T47D (cell line): ENCODE measurements at regions not wholly inside any gene's neighbourhood (a gene's known extent, or its start where the extent isn't known, plus 50 kb on each side); places are given as distances from the start of the nearest gene placed in this dataset.
"Not testable (repeated sequence)": the region's sequence is repeated elsewhere in the genome, so short reads cannot be mapped to it uniquely, and the experiment has no call there.

ENCODE experiments used
- DNase-seq, 2 experiments: peaks; one replicate each; pipeline versions ENCODE4 v3.0.0 to v3.0.0-alpha.2; 2011 to 2012; ENCODE audit warnings: low read depth in 1 of 2, low spot score in 1 of 2
- JUND ChIP-seq: IDR thresholded peaks from 2 replicates; pipeline ENCODE4 v1.6.1; 2012; ENCODE audit warnings: low read depth
- in situ Hi-C: cut with HindIII; loops from 2 replicates; pipeline ENCODE4 v1.10.0; 2016; ENCODE audit warnings: low sequenced_read_pairs, low pct_unique_long_range_greater_than_20kb

DNA sequence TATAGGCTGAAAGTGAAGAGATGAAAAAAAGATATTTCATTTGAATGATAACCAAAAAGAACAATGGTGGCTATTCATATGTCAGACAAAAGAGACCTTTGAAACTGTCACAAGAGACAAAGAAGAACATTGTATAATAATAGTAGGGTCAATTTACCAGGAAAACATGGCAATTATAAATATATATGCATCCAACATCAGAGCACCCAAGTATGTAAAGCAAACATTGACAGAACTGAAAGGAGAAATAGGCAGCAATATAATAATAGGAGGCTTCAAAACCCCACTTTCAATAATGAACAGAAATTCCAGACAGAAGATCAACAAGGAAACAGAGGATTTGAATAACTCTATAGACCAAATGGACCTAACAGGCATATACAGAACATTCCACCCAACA lies 876.2 kb downstream of the GRID1 start:
- no peak for DNase-seq
- no peak for TF ChIP-seq JUND
- in situ Hi-C loops, result no loop called here

DNA sequence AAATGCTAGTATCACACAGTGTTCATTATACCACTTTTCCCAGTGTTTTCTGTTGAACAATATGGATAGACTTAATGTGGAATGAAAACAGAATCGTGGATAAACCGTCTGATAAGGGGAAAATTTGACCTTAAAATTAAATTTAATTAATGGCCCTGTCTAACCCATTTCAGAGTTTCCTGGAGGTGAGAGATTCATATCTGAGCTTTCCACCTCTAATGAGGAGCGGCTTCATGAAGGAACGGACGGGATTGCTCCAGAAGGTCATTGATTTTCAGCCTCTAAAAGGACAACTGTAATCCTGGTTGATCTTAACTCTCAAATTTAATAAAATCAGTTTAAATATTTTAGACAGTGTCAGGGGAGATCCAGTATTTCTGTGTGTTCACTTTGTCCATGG lies 874.9 kb downstream of the GRID1 start:
- TF ChIP-seq JUND, result no peak

DNA sequence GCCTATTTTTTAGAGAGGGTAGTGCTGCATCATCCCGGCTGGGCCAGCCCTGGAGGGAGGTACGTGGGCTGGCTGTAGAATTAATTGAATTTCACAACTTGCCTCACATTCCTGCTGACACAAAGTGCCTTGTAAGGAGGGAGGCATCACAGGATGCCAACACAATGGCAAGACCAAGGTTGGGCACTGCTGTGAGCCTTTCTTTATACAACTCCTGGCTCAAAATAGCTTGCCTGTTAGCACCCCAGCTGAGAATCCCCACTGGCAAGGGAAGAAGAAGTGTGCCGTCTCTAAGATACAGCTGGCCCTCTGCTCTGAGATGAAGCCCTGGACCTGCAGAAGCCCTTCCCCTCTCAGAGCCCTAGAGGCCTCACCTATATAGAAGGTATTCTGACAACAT lies 873.9 kb downstream of the GRID1 start:
- no peak for TF ChIP-seq JUND
- in situ Hi-C loops, result no loop called here
- no peak for DNase-seq

More for the DNA sequence above, 874.9 kb downstream of the GRID1 start:
- in situ Hi-C loops, result no loop called here
- DNase-seq, result no peak

DNA sequence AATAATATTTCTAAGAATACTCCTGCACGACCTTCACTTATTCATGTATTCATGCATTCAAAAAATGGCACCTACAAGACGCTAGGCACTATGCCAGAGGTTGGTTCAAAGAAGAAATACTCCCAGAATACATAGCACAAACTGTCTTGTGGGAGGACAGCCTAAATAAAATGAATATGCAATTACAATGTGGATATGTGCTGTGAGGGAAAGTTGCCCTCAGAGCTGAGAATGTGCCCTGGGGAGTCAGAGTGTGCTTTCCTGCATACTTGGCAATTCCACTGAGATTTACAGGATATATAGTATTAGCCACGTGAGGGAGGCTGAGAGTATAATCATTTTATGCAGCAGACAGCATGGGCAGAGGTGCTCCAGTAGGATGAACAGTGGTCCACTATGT lies 872.9 kb downstream of the GRID1 start:
- in situ Hi-C loops, result no loop called here
- DNase-seq, result peak; percentile 26 to 31
- no peak for TF ChIP-seq JUND

DNA sequence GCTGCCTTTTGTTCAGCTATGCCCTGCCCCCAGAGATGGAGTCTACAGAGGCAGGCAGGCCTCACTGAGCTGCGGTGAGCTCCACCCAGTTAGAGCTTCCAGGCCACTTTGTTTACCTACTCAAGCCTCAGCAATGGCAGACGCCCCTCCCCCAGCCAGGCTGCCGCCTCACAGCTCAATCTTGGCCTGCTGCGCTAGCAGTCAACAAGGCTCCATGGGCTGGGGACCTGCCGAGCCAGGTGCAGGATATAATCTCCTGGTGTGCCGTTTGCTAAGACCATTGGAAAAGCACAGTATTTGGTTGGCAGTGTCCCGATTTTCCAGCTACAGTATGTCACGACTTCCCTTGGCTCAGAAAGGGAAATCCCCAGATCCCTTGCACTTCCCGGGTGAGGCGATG lies 862.0 kb downstream of the GRID1 start:
- in situ Hi-C loops, DNase-seq: not testable (repeated sequence)

DNA sequence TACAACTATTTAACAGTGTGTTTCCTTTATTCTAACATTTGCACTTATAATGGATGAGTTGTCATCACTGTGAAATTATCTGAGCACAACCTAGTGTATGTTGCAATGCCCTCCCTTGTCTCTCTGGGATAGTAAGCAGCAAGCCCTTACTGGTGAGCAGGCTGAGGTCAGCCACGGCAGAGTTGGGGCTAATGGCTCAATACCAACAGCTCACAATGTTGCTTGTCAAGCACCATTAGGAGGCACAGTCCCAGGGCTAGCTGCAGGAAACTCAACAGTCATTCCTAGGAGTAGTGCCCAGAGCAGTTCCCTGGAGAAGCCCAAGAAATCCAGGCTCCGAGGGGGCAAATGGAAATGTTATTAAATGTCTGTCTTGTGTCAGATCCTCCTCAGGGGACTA lies 858.4 kb downstream of the GRID1 start:
- TF ChIP-seq JUND, result no peak
- in situ Hi-C loops, result no loop called here
- DNase-seq, result no peak

DNA sequence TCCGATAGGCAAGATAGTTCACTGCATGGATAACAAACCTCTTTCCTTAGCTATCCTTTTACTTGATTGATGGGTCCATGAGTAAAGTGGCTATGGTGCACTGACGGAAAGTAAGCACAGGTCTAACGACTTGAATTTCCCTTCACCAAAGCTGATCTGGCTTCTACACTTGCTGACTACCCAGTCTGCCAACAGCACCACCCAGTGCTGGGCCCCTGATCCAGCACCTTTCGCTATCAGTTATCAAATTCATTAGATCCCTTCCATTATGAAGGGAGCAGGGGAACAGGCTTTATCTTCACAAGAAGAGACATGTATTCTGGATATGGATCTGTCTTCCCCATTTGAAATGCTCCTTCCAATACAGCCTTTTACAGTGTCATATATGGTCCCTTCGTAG lies 855.9 kb downstream of the GRID1 start:
- peak in 1 of 2 experiments; percentile 24 for DNase-seq
- in situ Hi-C loops, result no loop called here
- TF ChIP-seq JUND, result no peak

DNA sequence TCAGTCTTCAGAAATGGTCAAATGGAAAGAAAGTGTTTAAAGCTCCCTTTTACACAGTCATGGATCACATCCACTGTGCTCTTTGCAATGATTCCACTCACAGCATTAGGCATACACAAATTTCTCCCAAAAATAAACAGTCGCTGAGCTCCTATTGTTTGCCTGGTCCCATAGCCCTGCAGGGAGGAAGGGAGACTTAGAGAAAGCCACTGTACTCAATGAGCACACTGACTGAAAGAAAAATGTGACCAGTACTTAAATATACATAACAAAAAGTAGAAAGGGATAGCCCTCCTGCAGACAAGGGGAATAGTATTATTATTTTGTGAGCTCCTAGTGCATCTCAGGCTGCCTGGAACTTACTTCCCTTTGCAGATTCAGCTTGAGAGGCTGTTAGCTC lies 853.2 kb downstream of the GRID1 start:
- no peak for DNase-seq
- in situ Hi-C loops, result no loop called here
- TF ChIP-seq JUND, result no peak

DNA sequence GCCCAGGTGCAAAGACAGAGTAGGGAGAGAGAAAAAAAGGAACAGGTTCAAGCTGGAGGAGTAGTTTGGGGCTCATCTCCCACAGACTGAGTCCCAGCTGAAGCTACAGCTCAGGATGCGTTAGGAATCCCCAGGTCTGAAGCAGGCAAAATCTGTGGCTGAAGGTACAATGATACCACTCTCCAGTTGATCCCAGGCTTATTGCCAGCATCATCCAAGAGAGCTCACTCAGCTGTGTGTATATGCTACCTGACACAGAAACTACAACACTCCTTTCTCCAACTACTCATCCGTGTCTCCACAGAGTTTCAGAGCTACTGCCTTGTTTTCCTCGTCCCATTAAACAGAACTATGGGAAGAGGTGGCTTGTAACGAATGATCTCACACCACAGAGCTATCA lies 851.3 kb downstream of the GRID1 start:
- TF ChIP-seq JUND, result no peak
- in situ Hi-C loops, result no loop called here
- no peak for DNase-seq

DNA sequence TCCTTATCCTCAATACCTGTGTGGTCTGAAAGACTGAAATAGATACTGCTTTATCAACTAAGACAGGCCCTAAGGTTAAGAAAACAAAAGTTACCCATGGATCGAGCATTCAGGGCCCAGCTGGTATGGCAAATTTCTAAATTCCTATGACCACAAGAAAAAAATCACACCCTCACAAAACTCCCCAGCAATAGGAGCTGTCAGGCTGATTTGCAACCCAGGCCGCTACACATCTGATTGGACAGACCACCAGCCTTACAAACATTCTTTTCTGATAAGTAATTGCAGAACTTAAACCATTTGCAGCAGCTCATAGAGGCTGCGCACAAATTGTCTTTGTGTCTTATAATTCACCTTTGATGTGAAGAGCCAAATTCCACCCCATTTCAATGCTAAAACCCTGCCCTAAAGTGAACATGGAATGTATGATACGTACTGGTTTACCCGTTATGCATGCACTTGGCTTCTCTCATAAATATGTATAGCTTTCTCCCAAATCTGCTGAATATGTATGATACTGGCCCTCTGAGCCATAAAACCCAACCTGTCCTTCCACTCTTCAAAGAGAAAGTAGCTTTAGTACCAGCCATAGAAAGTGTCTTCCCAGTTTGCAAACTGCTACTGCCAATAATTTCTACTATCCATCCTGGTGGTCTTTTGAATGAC lies 842.5 kb downstream of the GRID1 start:
- TF ChIP-seq JUND, result no peak
- in situ Hi-C loops, result no loop called here

DNA sequence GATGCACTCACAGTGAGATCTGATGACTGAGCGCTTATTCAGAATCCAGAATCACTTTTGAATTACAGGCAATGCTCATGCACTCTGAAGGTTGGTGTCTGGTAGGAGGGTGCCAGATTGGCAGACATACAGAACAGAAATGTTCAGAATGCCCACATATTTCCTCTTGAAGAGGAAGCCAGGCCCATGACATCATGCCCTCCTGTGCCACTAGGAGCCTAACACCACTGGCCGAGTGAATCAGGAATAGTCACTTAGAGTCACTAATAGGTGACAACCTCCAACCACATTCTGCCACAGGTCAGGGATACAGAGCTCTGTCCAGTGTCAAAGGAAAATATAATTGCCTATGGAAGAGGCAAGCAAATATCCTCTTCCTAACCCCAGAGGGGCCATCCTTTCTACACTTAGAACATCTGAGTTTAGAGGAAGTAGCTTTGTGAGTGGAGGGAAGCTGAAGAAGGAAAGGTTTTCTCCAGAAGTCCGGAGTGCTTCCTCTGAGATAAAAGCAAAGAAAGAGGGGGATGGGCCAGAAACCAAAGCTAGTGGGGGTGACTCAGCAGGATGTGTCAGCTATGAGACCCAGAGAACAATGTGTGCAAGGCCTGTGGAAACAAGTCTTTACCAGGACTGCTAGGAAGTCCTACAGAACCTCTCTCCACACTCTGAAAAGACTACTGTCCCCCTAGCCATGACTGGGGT lies 838.8 kb downstream of the GRID1 start:
- no peak for DNase-seq
- in situ Hi-C loops, result no loop called here
- TF ChIP-seq JUND, result no peak

More for the DNA sequence above, 842.5 kb downstream of the GRID1 start:
- no peak for DNase-seq

DNA sequence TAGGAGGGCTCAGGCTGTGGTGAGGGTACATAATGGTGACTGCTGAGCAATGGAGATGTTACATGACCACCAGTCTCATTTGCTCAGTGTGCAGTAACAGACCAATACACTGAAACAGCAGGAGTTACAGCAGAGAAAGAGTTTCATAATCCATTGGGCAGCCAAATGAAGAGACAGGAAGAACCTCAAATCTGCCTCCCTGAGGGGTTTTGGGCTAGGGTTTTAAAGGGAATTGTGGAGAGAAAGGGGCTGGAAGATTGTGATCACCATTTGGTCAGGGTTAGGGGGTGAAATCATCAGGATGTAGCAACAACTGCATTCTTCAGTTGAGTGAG lies 838.3 kb downstream of the GRID1 start:
- in situ Hi-C loops, result no loop called here
- no peak for DNase-seq
- no peak for TF ChIP-seq JUND

DNA sequence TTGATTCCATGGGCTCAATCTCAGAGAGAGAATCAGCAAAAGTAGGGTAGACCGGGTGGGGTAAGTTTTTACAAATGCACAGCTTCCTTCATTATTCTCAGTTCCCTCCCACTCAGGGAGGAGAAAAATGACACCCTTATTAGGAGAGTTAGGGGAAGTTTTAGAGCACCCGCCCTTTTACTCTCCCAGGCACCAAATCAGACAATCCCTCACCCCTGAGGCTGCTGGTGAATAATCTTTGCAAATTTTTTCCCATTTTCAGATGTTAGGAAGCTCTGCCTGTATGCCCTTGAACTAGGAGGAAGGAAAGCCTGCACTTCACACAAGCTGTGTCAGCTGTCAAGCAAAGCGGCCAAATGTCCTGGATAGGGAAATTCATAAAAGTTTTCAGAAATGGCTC lies 834.9 kb downstream of the GRID1 start:
- no peak for TF ChIP-seq JUND
- DNase-seq, result no peak
- in situ Hi-C loops, result no loop called here

DNA sequence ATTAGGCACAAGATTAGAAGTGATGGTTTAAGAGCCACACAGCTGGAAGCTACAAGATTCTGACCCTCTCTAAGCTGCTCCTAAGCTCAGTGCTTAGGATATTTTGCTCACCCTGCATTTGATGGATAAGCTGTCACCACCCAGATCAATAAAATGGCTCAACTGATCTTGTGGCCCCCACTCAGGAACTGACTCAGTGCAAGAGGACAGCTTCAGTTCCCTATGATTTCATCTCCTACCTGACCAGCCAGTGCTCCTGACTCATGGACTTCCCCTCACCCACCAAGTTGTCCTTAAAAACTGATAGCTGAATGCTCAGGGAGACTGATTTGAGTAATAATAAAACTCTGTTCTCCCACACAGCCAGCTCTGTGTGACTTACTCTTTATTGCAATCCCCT lies 833.8 kb downstream of the GRID1 start:
- TF ChIP-seq JUND, result no peak
- in situ Hi-C loops, result no loop called here
- no peak for DNase-seq
